GM13976 (cell line): ENCODE measurements at regions not wholly inside any gene's neighbourhood (a gene's known extent, or its start where the extent isn't known, plus 50 kb on each side); places are given as distances from the start of the nearest gene placed in this dataset.

ENCODE experiments used
- DNase-seq: peaks from one replicate; pipeline ENCODE4 v3.0.0; 2012; ENCODE audit warnings: low spot score
- in situ Hi-C: fragments of 300-500 bp; cut with MboI; formaldehyde crosslinking; loops from one replicate; pipeline ENCODE4 v1.12.0; 2022; ENCODE audit warnings: low sequenced_read_pairs, mixed read lengths, inconsistent platforms; ENCODE audit not compliant: unreplicated experiment
- TF ChIP-seq, protein P1 (sequence below): IDR thresholded peaks from 2 replicates; pipeline ENCODE4 v1.5.1; 2012; ENCODE audit warnings: borderline replicate concordance, mild to moderate bottlenecking; ENCODE audit not compliant: insufficient read depth; ENCODE audit errors: extremely low read depth, missing control alignments, control extremely low read depth

- TF ChIP-seq, protein P1, sequence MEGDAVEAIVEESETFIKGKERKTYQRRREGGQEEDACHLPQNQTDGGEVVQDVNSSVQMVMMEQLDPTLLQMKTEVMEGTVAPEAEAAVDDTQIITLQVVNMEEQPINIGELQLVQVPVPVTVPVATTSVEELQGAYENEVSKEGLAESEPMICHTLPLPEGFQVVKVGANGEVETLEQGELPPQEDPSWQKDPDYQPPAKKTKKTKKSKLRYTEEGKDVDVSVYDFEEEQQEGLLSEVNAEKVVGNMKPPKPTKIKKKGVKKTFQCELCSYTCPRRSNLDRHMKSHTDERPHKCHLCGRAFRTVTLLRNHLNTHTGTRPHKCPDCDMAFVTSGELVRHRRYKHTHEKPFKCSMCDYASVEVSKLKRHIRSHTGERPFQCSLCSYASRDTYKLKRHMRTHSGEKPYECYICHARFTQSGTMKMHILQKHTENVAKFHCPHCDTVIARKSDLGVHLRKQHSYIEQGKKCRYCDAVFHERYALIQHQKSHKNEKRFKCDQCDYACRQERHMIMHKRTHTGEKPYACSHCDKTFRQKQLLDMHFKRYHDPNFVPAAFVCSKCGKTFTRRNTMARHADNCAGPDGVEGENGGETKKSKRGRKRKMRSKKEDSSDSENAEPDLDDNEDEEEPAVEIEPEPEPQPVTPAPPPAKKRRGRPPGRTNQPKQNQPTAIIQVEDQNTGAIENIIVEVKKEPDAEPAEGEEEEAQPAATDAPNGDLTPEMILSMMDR, result no peak
- in situ Hi-C loops, result no loop called here
- DNase-seq, result no peak
Observed at GRCh38 chr4:104983615-104984179, 163.0 kb upstream of the TET2 start.

- TF ChIP-seq, protein P1, result no peak
- in situ Hi-C loops, result no loop called here
- no peak for DNase-seq
Observed at GRCh38 chr4:104986306-104986705, 160.4 kb upstream of the TET2 start.

DNA sequence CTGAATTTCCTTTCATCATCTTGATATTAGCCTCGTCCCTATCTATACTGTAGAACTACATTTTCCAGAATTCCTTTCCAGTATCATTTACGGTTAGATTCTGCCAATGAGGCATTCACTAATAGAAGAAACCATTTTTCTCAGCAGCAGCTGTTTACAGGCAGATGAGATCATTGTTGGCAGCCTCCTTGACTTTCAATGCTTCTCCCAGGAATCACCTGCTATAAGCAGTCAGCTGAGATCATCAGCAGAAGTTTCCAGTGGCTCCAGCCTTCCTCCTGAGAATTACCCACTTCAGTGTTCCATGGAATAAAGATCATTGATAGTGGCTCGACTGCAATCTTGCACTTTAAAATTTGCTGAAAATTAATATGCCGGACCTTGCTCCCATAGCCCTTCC, 157.3 kb upstream of the TET2 start:
- in situ Hi-C loops, result no loop called here
- no peak for DNase-seq
- TF ChIP-seq, protein P1, result no peak

DNA sequence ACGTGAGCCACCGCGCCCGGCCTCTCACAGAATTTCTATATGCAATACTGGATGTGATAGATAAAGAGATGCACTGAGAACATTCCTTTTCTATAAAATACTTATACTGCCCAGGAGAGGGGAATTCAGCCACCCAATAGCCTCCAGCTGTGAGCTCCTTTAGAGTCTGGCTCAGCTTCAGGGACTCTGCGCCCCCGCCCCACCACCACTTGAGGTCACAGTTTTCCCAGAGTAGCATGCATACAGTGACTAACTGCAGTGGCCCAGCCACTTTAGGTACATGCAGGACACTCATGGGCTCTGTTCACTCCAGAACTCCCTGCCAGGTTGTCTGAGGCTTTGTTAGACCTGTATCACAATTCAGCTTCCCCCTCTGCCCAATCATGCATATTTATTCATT, 144.4 kb upstream of the TET2 start:
- in situ Hi-C loops, result no loop called here
- no peak for DNase-seq
- TF ChIP-seq, protein P1, result no peak

DNA sequence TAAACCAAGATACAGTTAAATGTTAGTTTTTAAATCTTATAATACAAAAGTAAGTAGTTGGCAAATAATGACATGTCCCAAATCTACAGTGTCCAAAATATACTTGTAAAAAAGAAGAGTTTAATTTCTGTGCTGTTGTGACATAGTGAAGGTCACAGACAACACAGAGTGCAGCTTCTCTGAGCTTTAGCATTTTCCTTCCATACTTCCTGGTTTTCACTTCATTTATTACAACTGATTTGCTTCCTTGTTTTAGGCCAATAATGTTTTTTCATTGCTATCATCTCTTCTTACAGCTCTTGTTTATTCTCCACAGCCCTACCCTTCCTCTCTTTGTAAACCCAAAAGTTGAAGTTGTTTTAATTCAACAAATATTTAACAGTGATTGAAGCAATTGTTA, 132.4 kb upstream of the TET2 start:
- TF ChIP-seq, protein P1, result no peak
- DNase-seq, result no peak

DNA sequence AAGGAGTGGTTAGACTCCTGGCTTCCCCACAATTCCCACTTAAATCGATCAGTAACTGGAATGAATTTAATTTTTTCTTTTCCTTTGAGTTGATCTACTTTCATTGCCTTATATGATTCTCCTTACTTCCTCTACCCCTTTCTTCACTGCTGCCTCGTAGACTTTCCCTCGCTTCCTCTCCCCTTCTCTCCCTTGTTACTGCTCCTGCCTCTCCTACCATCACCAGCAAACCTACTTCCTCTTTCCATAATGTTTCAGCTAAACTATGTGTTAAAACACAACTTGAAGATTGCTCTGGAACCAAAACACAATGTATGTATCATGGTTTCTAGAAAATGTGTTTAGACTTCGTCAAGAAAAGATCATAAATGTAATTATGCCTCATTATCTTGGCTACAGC, 132.0 kb upstream of the TET2 start:
- TF ChIP-seq, protein P1, result no peak
- in situ Hi-C loops, result no loop called here
- DNase-seq, result no peak

More for the DNA sequence above, 132.4 kb upstream of the TET2 start:
- in situ Hi-C loops, result no loop called here
